Breast epithelium (tissue), 4 donors: ENCODE measurements at regions not wholly inside any gene's neighbourhood (a gene's known extent, or its start where the extent isn't known, plus 50 kb on each side); places are given as distances from the start of the nearest gene placed in this dataset.
"Not testable (repeated sequence)": the region's sequence is repeated elsewhere in the genome, so short reads cannot be mapped to it uniquely, and the experiment has no call there.

Source experiments
- DNase-seq, 2 donors: peaks; one replicate each; pipeline ENCODE4 v3.0.0-alpha.2; 2019; ENCODE audit warnings: low spot score in 2 of 2
- H3K27ac ChIP-seq, 2 donors: fragments of 200-600 bp; sonication (generic) in 1 of 2; one replicate each; pipeline ENCODE4 v1.5.1; 2016 to 2019; ENCODE audit warnings: mild to moderate bottlenecking in 1 of 2
- H3K27me3 ChIP-seq, 2 donors: fragments of 200-600 bp; sonication (generic) in 1 of 2; one replicate each; pipeline versions ENCODE4 v1.5.1 to v1.6.0; 2017 to 2019; ENCODE audit warnings: control low read depth in 1 of 2, mild to moderate bottlenecking in 1 of 2
- H3K36me3 ChIP-seq: fragments of 200-600 bp; one replicate; pipeline ENCODE4 v1.5.1; 2019
- H3K4me1 ChIP-seq, 2 donors: fragments of 200-600 bp; sonication (generic); one replicate each; pipeline ENCODE4 v1.5.1; 2016 to 2019; ENCODE audit warnings: control low read depth in 1 of 2
- H3K4me3 ChIP-seq, 3 donors: fragments of 200-600 bp; sonication (generic); 1 replicate in 2 of 3; 2 replicates in 1 of 3; pipeline ENCODE4 v1.5.1; 2016 to 2019; ENCODE audit warnings: mild to moderate bottlenecking in 3 of 3, moderate library complexity in 2 of 3
- H3K9me3 ChIP-seq, 2 donors: fragments of 200-600 bp; sonication (generic) in 1 of 2; one replicate each; pipeline ENCODE4 v1.5.1; 2016 to 2019; ENCODE audit warnings: control low read depth in 1 of 2
- CTCF ChIP-seq, 3 donors: fragments of 450-650 bp; IDR thresholded peaks; one replicate each; pipeline ENCODE4 v1.5.1; 2016 to 2017; ENCODE audit warnings: antibody characterized with exemption in 3 of 3, mild to moderate bottlenecking in 3 of 3, moderate library complexity in 3 of 3
- POLR2A ChIP-seq: fragments of 450-650 bp; IDR thresholded peaks from one replicate; pipeline ENCODE4 v1.6.1; 2016; ENCODE audit warnings: antibody characterized with exemption, mild to moderate bottlenecking, moderate library complexity
- POLR2AphosphoS5 ChIP-seq, 3 donors: sonication (generic); formaldehyde crosslinking; IDR thresholded peaks; one replicate each; pipeline ENCODE4 v1.6.1; 2017; ENCODE audit warnings: antibody characterized with exemption in 3 of 3
- intact Hi-C: fragments of 100-400 bp; cut with DNase I; formaldehyde crosslinking; loops from one replicate; pipeline ENCODE4 v1.15.1; 2023; ENCODE audit warnings: low total_unique reads

- Histone ChIP-seq H3K9me3 (peaks cover 4 to 9% of the 10 kb centered on the region in 2 donors), H3K4me1 (no peaks in the 10 kb centered on the region)
- intact Hi-C loops = loop anchor here (5.0 kb wide), 1 partner anchor 578 kb away; no protein-coding TSS in a partner anchor
Measured at GRCh38 chr4:95949136-95949765, 109.4 kb downstream of the PDHA2 start.

GRCh38 chr4:95949808-95950207 lies 109.9 kb downstream of the PDHA2 start:
- intact Hi-C loops = loop anchor here (5.0 kb wide), 1 partner anchor 577 kb away; no protein-coding TSS in a partner anchor
- H3K4me3 ChIP-seq = no peak overlapping the region
- H3K27me3 ChIP-seq = no peaks in the 10 kb centered on the region
- TF ChIP-seq CTCF (IDR thresholded peaks at IDR 0.05) (no peak), POLR2A (no peak), POLR2AphosphoS5 (IDR thresholded peaks at IDR 0.05) (no peak)
- no peaks in the 10 kb centered on the region for H3K36me3 ChIP-seq
- H3K4me1 ChIP-seq = no peaks in the 10 kb centered on the region
- no peak overlapping the region for H3K27ac ChIP-seq
- H3K9me3 ChIP-seq = peaks cover 4 to 9% of the 10 kb centered on the region in 2 donors
- DNase-seq = no peak

More at GRCh38 chr4:95949136-95949765, 109.4 kb downstream of the PDHA2 start:
- TF ChIP-seq POLR2A (no peak), CTCF (IDR thresholded peaks at IDR 0.05) (no peak), POLR2AphosphoS5 (IDR thresholded peaks at IDR 0.05) (no peak)
- Histone ChIP-seq H3K27me3 (no peaks in the 10 kb centered on the region), H3K4me3 (no peak overlapping the region), H3K36me3 (no peaks in the 10 kb centered on the region), H3K27ac (no peak overlapping the region)
- no peak for DNase-seq

- DNase-seq, intact Hi-C loops, H3K27ac ChIP-seq, H3K27me3 ChIP-seq, H3K36me3 ChIP-seq, H3K4me1 ChIP-seq, H3K9me3 ChIP-seq, H3K4me3 ChIP-seq: not testable (repeated sequence)
Measured at GRCh38 chr4:95952538-95952937, 112.6 kb downstream of the PDHA2 start.

- H3K4me3 ChIP-seq = no peak overlapping the region
- no peaks in the 10 kb centered on the region for H3K27me3 ChIP-seq
- H3K36me3 ChIP-seq = no peaks in the 10 kb centered on the region
- intact Hi-C loops = no loop called here
- no peak overlapping the region for H3K27ac ChIP-seq
- DNase-seq = no peak
- no peaks in the 10 kb centered on the region for H3K4me1 ChIP-seq
- H3K9me3 ChIP-seq = no peaks in the 10 kb centered on the region
- TF ChIP-seq POLR2AphosphoS5 (IDR thresholded peaks at IDR 0.05) = no peak
- no peak for TF ChIP-seq POLR2A
- no peak for TF ChIP-seq CTCF (IDR thresholded peaks at IDR 0.05)
Measured at GRCh38 chr4:95956094-95956493, 116.2 kb downstream of the PDHA2 start.

GRCh38 chr4:95957054-95957453 lies 117.2 kb downstream of the PDHA2 start:
- no peak for TF ChIP-seq CTCF (IDR thresholded peaks at IDR 0.05)
- TF ChIP-seq POLR2AphosphoS5 (IDR thresholded peaks at IDR 0.05) = no peak
- no peak for TF ChIP-seq POLR2A

More at GRCh38 chr4:95957054-95957453, 117.2 kb downstream of the PDHA2 start:
- no peak for DNase-seq
- Histone ChIP-seq H3K36me3 (no peaks in the 10 kb centered on the region), H3K9me3 (no peaks in the 10 kb centered on the region), H3K27ac (no peak overlapping the region), H3K27me3 (no peaks in the 10 kb centered on the region), H3K4me3 (no peak overlapping the region), H3K4me1 (no peaks in the 10 kb centered on the region)
- intact Hi-C loops = no loop called here
